ENCODE measurements at regions not wholly inside any gene's neighbourhood (a gene's known extent, or its start where the extent isn't known, plus 50 kb on each side); places are given as distances from the start of the nearest gene placed in this dataset.
A peak's percentile ranks its signal among the peaks of the same experiment; 100 is the strongest.

DNA sequence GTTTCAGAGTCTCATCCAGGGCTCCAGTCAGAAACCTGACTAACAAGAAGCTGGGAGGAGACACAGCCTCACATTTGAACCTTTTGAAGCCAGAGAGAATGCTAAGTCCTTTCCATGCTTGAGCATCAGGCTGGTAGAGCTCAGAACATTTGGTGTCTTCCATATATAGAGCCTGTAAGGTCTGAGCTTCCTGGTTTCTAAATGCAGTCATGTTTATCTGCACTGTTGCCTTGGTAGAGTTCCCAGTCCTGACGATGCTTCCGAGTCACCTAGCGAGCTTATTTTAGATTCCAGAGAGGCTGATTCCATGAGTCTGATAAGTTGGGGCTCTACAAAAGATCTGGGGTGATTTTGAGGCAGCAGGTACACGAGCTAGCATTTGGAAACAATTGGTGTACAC is 68.4 kb upstream of the SORL1 start:
- H3K4me3 ChIP-seq, result no peak overlapping the region
- intact Hi-C loops (cut with DNase I), result no loop called here
- peaks cover 0 to 19% (median 6%) of the 10 kb centered on the region in 12 donors for H3K4me1 ChIP-seq
- peak in 4 of 5 donors; percentile 41 to 74 (median 52) for DNase-seq
- 27 to 70% (median 41%) methylated on average over 4 of the region's 4 CpGs for WGBS, 4 donors
- H3K27me3 ChIP-seq, result no peaks in the 10 kb centered on the region
- TF ChIP-seq CTCF (IDR thresholded peaks at IDR 0.05) (no peak), POLR2A (IDR thresholded peaks at IDR 0.05) (no peak)
- peak; percentile 95 to 96 (median 96) for ATAC-seq
- no peaks in the 10 kb centered on the region for H3K9me3 ChIP-seq
- H3K27ac ChIP-seq, result peak overlapping the region; percentile 25 to 87 (median 74)
- H3K36me3 ChIP-seq, result no peaks in the 10 kb centered on the region

- no peaks in the 10 kb centered on the region for H3K36me3 ChIP-seq
- no peaks in the 10 kb centered on the region for H3K27me3 ChIP-seq
- intact Hi-C loops (cut with DNase I), result no loop called here
- WGBS, 4 donors, result 55 to 77% (median 61%) methylated on average over 1 of the region's 1 CpG
- ATAC-seq (no peak), DNase-seq (no peak)
- TF ChIP-seq POLR2A (IDR thresholded peaks at IDR 0.05) (no peak), CTCF (IDR thresholded peaks at IDR 0.05) (no peak)
- H3K9me3 ChIP-seq, result no peaks in the 10 kb centered on the region
- no peak overlapping the region for H3K27ac ChIP-seq
- H3K4me3 ChIP-seq, result no peak overlapping the region
- peaks cover 0 to 32% (median 8%) of the 10 kb centered on the region in 12 donors for H3K4me1 ChIP-seq
Observed at GRCh38 chr11:121385688-121386087, 66.4 kb upstream of the SORL1 start.

Measured in heart left ventricle (tissue), 16 donors.